Mesothelial cell of epicardium (in vitro differentiated cells): ENCODE measurements at regions not wholly inside any gene's neighbourhood (a gene's known extent, or its start where the extent isn't known, plus 50 kb on each side); places are given as distances from the start of the nearest gene placed in this dataset.
A peak's percentile ranks its signal among the peaks of the same experiment; 100 is the strongest.

Experiments used
- DNase-seq, 2 experiments: peaks; one replicate each; pipeline ENCODE4 v3.0.0; 2021; ENCODE audit warnings: low spot score in 2 of 2; ENCODE audit not compliant: unreplicated experiment in 2 of 2
- H3K27ac Mint-ChIP-seq: 2 replicates; pipeline ENCODE4 v1.8.0; 2021; ENCODE audit warnings: mixed read lengths
- H3K27me3 Mint-ChIP-seq: 2 replicates; pipeline ENCODE4 v1.8.0; 2021; ENCODE audit warnings: low read depth, mixed read lengths
- H3K36me3 Mint-ChIP-seq: 2 replicates; pipeline ENCODE4 v1.8.0; 2021; ENCODE audit warnings: mixed read lengths
- H3K4me1 Mint-ChIP-seq: 2 replicates; pipeline ENCODE4 v1.8.0; 2021; ENCODE audit warnings: mixed read lengths
- H3K4me3 Mint-ChIP-seq: 2 replicates; pipeline ENCODE4 v1.8.0; 2021; ENCODE audit warnings: mild to moderate bottlenecking, moderate library complexity, mixed read lengths
- H3K9me3 Mint-ChIP-seq: 2 replicates; pipeline ENCODE4 v1.8.0; 2021; ENCODE audit warnings: mixed read lengths
- TF ChIP-seq, protein P1 (sequence below): fragments of 200-600 bp; sonication (generic); IDR thresholded peaks from one replicate; pipeline ENCODE4 v1.5.0; 2021; ENCODE audit warnings: antibody characterized with exemption; ENCODE audit not compliant: unreplicated experiment

DNA sequence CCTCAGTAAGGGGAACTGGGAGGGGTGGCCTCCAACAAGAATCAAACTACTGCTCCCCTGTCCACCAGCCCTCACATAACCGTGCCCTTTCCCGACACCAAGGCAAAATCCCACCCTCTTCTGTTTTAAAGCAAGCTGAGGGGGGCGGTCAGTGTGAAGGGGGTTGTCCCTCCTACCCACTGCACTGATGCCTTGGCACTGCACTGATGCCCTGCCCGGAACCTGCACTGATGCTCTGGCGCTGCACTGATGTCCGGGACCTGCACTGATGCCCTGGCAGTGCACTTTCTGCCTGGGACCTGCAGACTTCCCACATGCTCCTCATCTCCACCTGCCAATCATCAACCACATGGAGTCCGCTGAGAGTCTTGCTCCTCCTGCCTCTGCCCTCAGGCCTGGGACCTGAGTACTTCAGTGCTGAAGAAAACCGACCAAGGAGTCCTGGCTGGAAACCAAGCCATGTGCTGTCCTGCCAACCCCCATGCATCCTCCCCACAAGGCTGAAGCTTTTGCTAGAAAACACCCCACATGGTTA lies 179.5 kb downstream of the SMAD2 start:
- DNase-seq = peak in 1 of 2 experiments; percentile 10
- no peaks in the 10 kb centered on the region for H3K9me3 Mint-ChIP-seq
- H3K4me3 Mint-ChIP-seq = no peak overlapping the region
- H3K27me3 Mint-ChIP-seq = peaks cover 59% of the 10 kb centered on the region
- TF ChIP-seq, protein P1, sequence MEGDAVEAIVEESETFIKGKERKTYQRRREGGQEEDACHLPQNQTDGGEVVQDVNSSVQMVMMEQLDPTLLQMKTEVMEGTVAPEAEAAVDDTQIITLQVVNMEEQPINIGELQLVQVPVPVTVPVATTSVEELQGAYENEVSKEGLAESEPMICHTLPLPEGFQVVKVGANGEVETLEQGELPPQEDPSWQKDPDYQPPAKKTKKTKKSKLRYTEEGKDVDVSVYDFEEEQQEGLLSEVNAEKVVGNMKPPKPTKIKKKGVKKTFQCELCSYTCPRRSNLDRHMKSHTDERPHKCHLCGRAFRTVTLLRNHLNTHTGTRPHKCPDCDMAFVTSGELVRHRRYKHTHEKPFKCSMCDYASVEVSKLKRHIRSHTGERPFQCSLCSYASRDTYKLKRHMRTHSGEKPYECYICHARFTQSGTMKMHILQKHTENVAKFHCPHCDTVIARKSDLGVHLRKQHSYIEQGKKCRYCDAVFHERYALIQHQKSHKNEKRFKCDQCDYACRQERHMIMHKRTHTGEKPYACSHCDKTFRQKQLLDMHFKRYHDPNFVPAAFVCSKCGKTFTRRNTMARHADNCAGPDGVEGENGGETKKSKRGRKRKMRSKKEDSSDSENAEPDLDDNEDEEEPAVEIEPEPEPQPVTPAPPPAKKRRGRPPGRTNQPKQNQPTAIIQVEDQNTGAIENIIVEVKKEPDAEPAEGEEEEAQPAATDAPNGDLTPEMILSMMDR = no peak
- H3K36me3 Mint-ChIP-seq = no peaks in the 10 kb centered on the region
- H3K27ac Mint-ChIP-seq = no peak overlapping the region
- H3K4me1 Mint-ChIP-seq = no peaks in the 10 kb centered on the region

DNA sequence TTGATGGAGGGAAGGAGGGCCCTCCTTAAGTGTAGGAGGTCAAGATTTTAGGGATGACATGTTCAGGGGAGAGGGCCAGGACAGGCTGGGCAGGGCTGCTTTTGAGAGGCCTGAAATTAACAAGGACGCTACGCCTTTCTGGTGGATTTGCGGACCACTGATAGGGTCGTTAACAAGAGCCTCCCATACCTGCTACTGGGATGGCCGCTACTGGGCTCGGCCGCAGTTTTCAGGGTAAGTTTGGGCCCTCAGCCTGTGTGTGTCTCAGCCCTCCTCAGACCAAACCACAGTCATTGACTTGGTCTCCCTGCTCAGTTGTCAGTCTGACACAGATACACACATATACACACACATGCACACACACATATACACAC lies 180.9 kb downstream of the SMAD2 start:
- H3K4me3 Mint-ChIP-seq = no peak overlapping the region
- peaks cover 58% of the 10 kb centered on the region for H3K27me3 Mint-ChIP-seq
- DNase-seq = no peak
- H3K36me3 Mint-ChIP-seq = no peaks in the 10 kb centered on the region
- TF ChIP-seq, protein P1 = no peak
- H3K27ac Mint-ChIP-seq = peak overlapping the region; percentile 28
- no peaks in the 10 kb centered on the region for H3K9me3 Mint-ChIP-seq
- H3K4me1 Mint-ChIP-seq = no peaks in the 10 kb centered on the region

DNA sequence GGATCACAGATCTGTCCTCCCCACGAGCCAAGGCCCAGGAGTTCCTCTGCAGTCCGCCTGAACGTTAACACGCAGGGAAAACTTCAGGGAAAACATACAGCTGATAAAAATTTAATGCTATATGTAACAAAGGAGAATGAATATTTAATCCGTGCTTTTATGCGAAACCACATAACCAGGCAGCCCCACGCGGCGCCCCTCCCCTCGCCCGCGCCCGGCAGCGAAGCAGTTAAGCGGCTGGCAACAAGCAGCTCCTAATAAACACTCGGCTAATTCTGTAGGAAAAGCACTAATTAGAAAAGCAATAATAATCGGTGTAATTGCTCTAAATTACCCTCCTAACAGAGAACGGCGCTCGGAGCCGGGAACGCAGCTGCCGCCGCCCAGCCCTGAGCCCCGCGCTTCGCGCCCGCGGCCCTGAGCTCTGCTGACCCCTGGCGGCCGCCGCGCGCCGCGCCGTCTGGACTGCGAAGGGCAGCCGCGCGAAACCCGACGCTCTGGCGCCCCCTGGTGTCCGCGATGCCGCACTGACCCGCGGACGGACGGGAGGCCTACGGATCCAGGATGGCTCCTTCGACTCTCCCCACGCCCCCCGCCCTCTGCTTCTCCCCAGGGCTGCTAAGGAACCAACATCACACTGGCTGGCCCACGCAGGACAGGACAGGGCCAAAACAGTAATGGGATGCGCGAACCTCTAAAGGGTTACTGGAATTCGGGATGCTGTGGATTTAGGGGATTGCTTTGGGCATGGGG lies 181.4 kb downstream of the SMAD2 start:
- peak; percentile 87 to 95 for DNase-seq
- Mint-ChIP-seq H3K4me1 (no peaks in the 10 kb centered on the region), H3K9me3 (no peaks in the 10 kb centered on the region), H3K36me3 (no peaks in the 10 kb centered on the region), H3K27ac (peak overlapping the region; percentile 28), H3K4me3 (peak overlapping the region; percentile 59), H3K27me3 (peaks cover 59% of the 10 kb centered on the region)
- TF ChIP-seq, protein P1 = peak; percentile 100

DNA sequence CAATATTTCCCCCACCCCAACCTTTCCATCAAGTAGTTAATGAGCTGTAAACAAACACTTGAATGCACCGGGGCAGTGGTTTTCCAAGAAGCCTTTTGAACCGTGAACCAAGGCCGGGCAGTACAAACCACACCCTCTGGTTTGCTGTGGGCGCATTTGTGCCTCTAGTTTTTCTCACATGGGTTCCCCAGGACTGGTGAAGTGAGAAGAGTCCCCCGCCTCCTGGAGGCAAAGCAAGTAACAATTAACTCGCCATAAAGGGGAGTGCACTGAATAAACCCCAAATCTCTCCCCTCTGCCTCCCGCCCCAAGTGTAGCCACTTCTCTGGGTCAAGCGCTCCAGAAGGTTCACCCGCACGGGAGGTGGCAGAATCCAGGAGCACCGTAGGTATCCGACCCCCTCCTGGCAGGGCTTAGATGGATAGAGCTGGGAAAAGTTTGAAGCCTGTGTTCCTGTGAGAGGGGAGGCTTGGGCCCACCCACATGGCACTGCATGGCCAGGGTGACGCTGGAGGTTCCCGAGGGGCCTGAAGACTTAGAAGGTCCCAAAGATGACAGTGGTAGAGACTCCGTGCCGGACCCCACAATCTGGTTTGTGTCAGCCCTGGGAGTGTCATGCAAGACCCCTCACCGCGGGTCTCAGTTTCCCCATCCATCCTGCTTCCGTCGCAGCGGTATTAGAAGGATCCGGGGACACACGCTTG lies 182.2 kb downstream of the SMAD2 start:
- Mint-ChIP-seq H3K27me3 (peaks cover 62% of the 10 kb centered on the region), H3K4me3 (peak overlapping the region; percentile 59), H3K9me3 (no peaks in the 10 kb centered on the region), H3K36me3 (no peaks in the 10 kb centered on the region), H3K4me1 (no peaks in the 10 kb centered on the region), H3K27ac (no peak overlapping the region)
- TF ChIP-seq, protein P1 = no peak
- DNase-seq = peak in 1 of 2 experiments; percentile 34

DNA sequence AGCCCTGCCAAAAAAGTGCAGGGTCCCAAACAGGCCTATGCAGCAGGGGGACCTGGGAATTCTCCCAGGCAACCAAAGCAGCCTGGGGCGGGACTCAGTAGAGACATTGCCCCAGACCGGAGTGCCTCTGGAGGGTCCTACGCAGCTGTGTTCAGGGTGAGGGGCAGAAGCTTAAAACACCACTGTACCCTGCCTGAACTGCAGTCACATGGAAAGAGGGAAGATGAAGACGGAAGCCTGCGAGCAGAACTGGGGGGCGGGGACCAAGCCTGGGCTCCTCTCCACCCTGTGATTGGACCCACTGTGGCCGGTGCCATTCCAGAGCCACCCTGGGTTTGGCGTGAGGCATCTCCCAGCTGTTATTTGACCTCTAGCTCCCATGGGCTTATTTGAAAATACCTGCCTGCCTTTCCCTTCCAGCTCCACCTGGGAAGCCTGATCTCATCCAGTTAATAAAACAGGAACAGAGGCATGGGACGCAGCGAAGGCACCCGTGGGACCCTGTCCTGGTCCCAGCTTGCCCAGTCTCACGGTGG lies 183.1 kb downstream of the SMAD2 start:
- Mint-ChIP-seq H3K27ac (no peak overlapping the region), H3K27me3 (peaks cover 65% of the 10 kb centered on the region), H3K4me3 (no peak overlapping the region), H3K36me3 (no peaks in the 10 kb centered on the region), H3K9me3 (no peaks in the 10 kb centered on the region), H3K4me1 (no peaks in the 10 kb centered on the region)
- peak in 1 of 2 experiments; percentile 11 for DNase-seq
- TF ChIP-seq, protein P1 = no peak
